MM.1S (cell line): ENCODE measurements at regions not wholly inside any gene's neighbourhood (a gene's known extent, or its start where the extent isn't known, plus 50 kb on each side); places are given as distances from the start of the nearest gene placed in this dataset.

Source experiments
- DNase-seq: peaks from one replicate; pipeline ENCODE4 v3.0.0-alpha.2; 2015
- H2AFZ ChIP-seq: fragments of 300-600 bp; sonication (generic); 2 replicates; pipeline ENCODE4 v1.6.0; 2016; ENCODE audit warnings: antibody characterized with exemption, low read length
- H3F3A ChIP-seq: fragments of 300-600 bp; sonication (generic); 2 replicates; pipeline ENCODE4 v1.6.1; 2016; ENCODE audit warnings: mild to moderate bottlenecking, antibody characterized with exemption, low read length, moderate library complexity, mixed read lengths; ENCODE audit not compliant: insufficient read depth
- H3K27ac ChIP-seq: fragments of 300-600 bp; sonication (generic); 2 replicates; pipeline ENCODE4 v1.5.1; 2016; ENCODE audit warnings: mild to moderate bottlenecking, low read length
- H3K27me3 ChIP-seq: fragments of 300-600 bp; sonication (generic); replicated peaks from 2 replicates; pipeline ENCODE4 v1.6.0; 2016; ENCODE audit warnings: low read length; ENCODE audit not compliant: insufficient read depth
- H3K36me3 ChIP-seq: fragments of 300-600 bp; sonication (generic); replicated peaks from 2 replicates; pipeline ENCODE4 v1.6.1; 2016; ENCODE audit warnings: mild to moderate bottlenecking, low read length, mixed read lengths; ENCODE audit not compliant: insufficient read depth
- H3K4me1 ChIP-seq: fragments of 300-600 bp; sonication (generic); 2 replicates; pipeline ENCODE4 v1.6.1; 2016; ENCODE audit warnings: low read length, mixed read lengths
- H3K4me2 ChIP-seq: fragments of 300-600 bp; sonication (generic); 2 replicates; pipeline ENCODE4 v1.6.0; 2016; ENCODE audit warnings: low read depth, low read length
- H3K4me3 ChIP-seq: fragments of 300-600 bp; sonication (generic); 2 replicates; pipeline ENCODE4 v1.5.1; 2016; ENCODE audit warnings: low read length, mixed read lengths
- H3K79me2 ChIP-seq: fragments of 300-600 bp; sonication (generic); 2 replicates; pipeline ENCODE4 v1.6.1; 2016; ENCODE audit warnings: mixed run types, low read length, mixed read lengths
- H3K9ac ChIP-seq: fragments of 300-600 bp; sonication (generic); 2 replicates; pipeline ENCODE4 v1.6.1; 2016; ENCODE audit warnings: low read length, mixed read lengths
- H3K9me2 ChIP-seq: fragments of 300-600 bp; sonication (generic); replicated peaks from 2 replicates; pipeline ENCODE4 v1.6.1; 2016; ENCODE audit warnings: mild to moderate bottlenecking, low read length, mixed read lengths; ENCODE audit not compliant: insufficient read depth
- H3K9me3 ChIP-seq: fragments of 300-600 bp; sonication (generic); replicated peaks from 2 replicates; pipeline ENCODE4 v1.6.1; 2016; ENCODE audit warnings: mild to moderate bottlenecking, low read length, mixed read lengths; ENCODE audit not compliant: insufficient read depth
- H4K20me1 ChIP-seq: fragments of 300-600 bp; sonication (generic); 2 replicates; pipeline ENCODE4 v1.6.1; 2016; ENCODE audit warnings: mild to moderate bottlenecking, low read length, moderate library complexity, mixed read lengths; ENCODE audit not compliant: insufficient read depth
- CTCF ChIP-seq: fragments of 300-600 bp; sonication (generic); IDR thresholded peaks from 2 replicates; pipeline ENCODE4 v1.5.1; 2016; ENCODE audit warnings: antibody characterized with exemption, low read length, mixed read lengths
- EZH2 ChIP-seq: fragments of 300-600 bp; sonication (generic); optimal IDR thresholded peaks from 2 replicates; pipeline ENCODE3; 2017; ENCODE audit warnings: low read depth, mild to moderate bottlenecking, antibody characterized with exemption, low read length, mixed read lengths
- EZH2phosphoT487 ChIP-seq: fragments of 300-600 bp; sonication (generic); IDR thresholded peaks from 2 replicates; pipeline ENCODE4 v1.6.1; 2018; ENCODE audit warnings: antibody characterized with exemption, low read length

DNA sequence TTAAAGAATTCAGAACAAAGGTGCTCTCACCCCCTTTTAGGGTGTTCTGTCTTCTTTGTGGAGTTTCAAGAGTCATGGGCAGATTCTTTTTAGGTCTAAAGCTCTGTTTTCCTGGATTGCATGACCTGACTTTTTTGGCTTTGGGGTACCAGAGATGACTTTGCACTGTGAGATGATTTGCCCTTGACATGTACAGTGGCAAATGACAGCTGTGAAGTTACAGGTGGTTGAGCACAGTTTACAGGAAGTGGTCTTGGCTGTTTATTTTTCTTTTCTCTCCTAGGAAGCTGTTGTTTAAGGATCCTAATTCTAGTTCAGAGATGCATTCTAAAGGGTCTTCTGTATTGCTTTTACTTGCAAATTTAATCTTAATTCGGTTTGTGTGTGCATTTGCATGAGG lies 83.8 kb upstream of the METAP2 start:
- H3K36me3 ChIP-seq, result no peaks in the 10 kb centered on the region
- no peaks in the 10 kb centered on the region for H3F3A ChIP-seq
- no peak overlapping the region for H3K9ac ChIP-seq
- no peaks in the 10 kb centered on the region for H3K4me1 ChIP-seq
- H3K79me2 ChIP-seq, result no peaks in the 10 kb centered on the region
- H3K4me2 ChIP-seq, result no peak overlapping the region
- H4K20me1 ChIP-seq, result no peaks in the 10 kb centered on the region
- peaks cover 3% of the 10 kb centered on the region; the same call in 1 of the 2 replicates for H3K9me3 ChIP-seq
- H2AFZ ChIP-seq, result no peak overlapping the region
- H3K9me2 ChIP-seq, result no peaks in the 10 kb centered on the region
- H3K27ac ChIP-seq, result no peak overlapping the region
- H3K4me3 ChIP-seq, result no peak overlapping the region
- TF ChIP-seq CTCF (no peak), EZH2 (no peak), EZH2phosphoT487 (no peak)
- no peak for DNase-seq
- H3K27me3 ChIP-seq, result no peaks in the 10 kb centered on the region

DNA sequence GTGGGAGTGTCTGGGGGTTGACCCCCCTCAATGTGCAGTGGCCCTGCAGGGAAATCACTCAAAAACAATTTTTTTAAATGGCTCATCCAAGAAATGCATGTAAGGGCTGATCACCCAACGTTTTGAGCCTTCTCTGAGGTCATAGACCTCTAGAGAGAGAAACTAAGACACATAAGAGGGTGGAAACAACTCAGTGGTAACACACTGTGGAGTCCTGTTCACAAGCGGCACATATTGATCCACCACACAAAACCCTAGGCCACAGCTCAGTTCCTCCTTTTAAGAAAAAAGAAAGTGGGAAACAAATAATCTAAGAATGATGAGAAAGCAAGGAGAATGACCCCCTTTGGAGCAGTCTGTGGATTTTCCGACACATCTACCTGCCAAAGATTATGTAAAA lies 83.0 kb upstream of the METAP2 start:
- no peak for DNase-seq
- H3F3A ChIP-seq, result no peaks in the 10 kb centered on the region
- peaks cover 3% of the 10 kb centered on the region; the same call in 1 of the 2 replicates for H3K9me3 ChIP-seq
- no peaks in the 10 kb centered on the region for H3K9me2 ChIP-seq
- H3K4me2 ChIP-seq, result no peak overlapping the region
- no peaks in the 10 kb centered on the region for H3K4me1 ChIP-seq
- no peak overlapping the region for H3K4me3 ChIP-seq
- H4K20me1 ChIP-seq, result no peaks in the 10 kb centered on the region
- H2AFZ ChIP-seq, result no peak overlapping the region
- TF ChIP-seq EZH2phosphoT487 (no peak), CTCF (no peak), EZH2 (no peak)
- no peaks in the 10 kb centered on the region for H3K27me3 ChIP-seq
- no peak overlapping the region for H3K9ac ChIP-seq
- H3K36me3 ChIP-seq, result no peaks in the 10 kb centered on the region
- no peak overlapping the region for H3K27ac ChIP-seq
- no peaks in the 10 kb centered on the region for H3K79me2 ChIP-seq

DNA sequence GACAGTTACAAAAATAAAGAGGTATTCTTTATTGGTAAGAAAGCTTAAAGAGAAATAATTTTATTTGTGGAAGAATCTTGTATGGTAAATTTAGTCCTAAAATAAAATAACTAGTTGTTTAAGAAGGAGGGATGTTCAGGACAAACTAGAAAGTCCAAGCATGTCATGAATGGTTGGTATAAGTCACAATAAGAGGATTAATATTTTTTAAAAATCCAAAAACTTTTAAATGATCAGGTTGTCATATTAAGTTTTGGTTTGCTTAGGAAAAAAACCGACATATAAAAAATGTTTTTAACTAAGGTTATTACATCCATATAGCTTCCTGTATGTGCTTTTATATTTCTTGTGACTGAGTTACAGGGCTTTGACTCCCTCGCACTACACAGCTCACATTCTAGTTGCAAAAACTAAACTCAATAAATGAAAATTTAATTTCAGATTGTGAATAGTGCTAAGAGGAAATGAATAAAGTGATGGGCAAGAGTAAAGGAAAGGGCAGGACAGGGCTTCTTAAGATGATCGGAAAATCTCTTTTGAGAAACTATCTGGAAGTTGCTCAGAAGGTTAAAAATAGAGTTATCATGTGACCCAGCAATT lies 80.7 kb upstream of the METAP2 start:
- Histone ChIP-seq H3K9me3 (peaks cover 3% of the 10 kb centered on the region; the same call in 1 of the 2 replicates), H3F3A (no peaks in the 10 kb centered on the region), H3K79me2 (no peaks in the 10 kb centered on the region), H4K20me1 (no peaks in the 10 kb centered on the region), H3K4me2 (no peak overlapping the region), H3K27ac (no peak overlapping the region), H3K9me2 (no peaks in the 10 kb centered on the region), H3K4me1 (no peaks in the 10 kb centered on the region), H3K27me3 (no peaks in the 10 kb centered on the region), H3K36me3 (no peaks in the 10 kb centered on the region), H2AFZ (no peak overlapping the region), H3K4me3 (no peak overlapping the region), H3K9ac (no peak overlapping the region)
- no peak for DNase-seq
- no peak for TF ChIP-seq CTCF
- TF ChIP-seq EZH2, result no peak
- TF ChIP-seq EZH2phosphoT487, result no peak
